Fibroblast of lung (primary cell): ENCODE measurements at regions not wholly inside any gene's neighbourhood (a gene's known extent, or its start where the extent isn't known, plus 50 kb on each side); places are given as distances from the start of the nearest gene placed in this dataset.

Experiments used
- EZH2 ChIP-seq: IDR thresholded peaks from 2 replicates; pipeline ENCODE4 v1.5.1; 2012; ENCODE audit warnings: low read length, control low read depth, mild to moderate bottlenecking; ENCODE audit errors: missing control alignments
- TF ChIP-seq, protein P1 (sequence below), 2 donors: IDR thresholded peaks in 1 of 2; conservative IDR thresholded peaks in 1 of 2; 1 replicate in 1 of 2; 2 replicates in 1 of 2; pipeline ENCODE4 v1.5.1; 2011 to 2012; ENCODE audit warnings: low read length in 2 of 2, control low read depth in 1 of 2, inconsistent platforms in 1 of 2, low read depth in 1 of 2, mild to moderate bottlenecking in 1 of 2

DNA sequence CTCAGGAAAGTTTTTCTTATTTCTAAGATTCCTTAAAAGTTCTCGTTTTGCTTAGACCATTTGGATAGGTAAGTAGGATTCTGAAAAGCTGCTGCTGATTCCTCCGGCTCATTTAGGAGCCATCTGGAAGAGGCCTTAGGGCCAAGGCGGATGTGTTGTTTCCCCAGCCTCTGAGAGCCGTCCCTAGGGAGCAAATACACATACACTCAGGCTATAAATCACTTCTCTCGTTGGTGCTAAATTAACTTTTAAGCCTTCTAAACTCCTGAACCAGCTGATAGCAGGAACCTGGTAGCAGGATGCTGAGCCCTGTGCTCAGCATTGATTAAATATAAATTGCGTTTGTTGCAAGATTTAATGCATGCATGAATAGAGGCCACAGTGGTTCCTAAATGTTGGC, 109.8 kb downstream of the ADCYAP1 start:
- TF ChIP-seq, protein P1, sequence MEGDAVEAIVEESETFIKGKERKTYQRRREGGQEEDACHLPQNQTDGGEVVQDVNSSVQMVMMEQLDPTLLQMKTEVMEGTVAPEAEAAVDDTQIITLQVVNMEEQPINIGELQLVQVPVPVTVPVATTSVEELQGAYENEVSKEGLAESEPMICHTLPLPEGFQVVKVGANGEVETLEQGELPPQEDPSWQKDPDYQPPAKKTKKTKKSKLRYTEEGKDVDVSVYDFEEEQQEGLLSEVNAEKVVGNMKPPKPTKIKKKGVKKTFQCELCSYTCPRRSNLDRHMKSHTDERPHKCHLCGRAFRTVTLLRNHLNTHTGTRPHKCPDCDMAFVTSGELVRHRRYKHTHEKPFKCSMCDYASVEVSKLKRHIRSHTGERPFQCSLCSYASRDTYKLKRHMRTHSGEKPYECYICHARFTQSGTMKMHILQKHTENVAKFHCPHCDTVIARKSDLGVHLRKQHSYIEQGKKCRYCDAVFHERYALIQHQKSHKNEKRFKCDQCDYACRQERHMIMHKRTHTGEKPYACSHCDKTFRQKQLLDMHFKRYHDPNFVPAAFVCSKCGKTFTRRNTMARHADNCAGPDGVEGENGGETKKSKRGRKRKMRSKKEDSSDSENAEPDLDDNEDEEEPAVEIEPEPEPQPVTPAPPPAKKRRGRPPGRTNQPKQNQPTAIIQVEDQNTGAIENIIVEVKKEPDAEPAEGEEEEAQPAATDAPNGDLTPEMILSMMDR (conservative IDR thresholded peaks at IDR 0.05 in 1 of 2, IDR thresholded peaks at IDR 0.05 in 1 of 2; ENCODE audit: low read depth in 1 of 2, low read length in 2 of 2): no peak
- TF ChIP-seq EZH2: no peak
